Activated CD4-positive, alpha-beta T cell treated with anti-CD3 and anti-CD28 coated beads, Interleukin-2, amount 50 U/mL, for 24 hours (primary cell): ENCODE measurements at regions not wholly inside any gene's neighbourhood (a gene's known extent, or its start where the extent isn't known, plus 50 kb on each side); places are given as distances from the start of the nearest gene placed in this dataset.

Source experiments
- DNase-seq, 2 donors: peaks; one replicate each; pipeline ENCODE4 v3.0.0-alpha.2; 2020; ENCODE audit warnings: low read depth in 1 of 2, low spot score in 1 of 2

- no peak for DNase-seq
Observed at GRCh38 chr15:92224843-92225242, 168.8 kb upstream of the ST8SIA2 start.

DNA sequence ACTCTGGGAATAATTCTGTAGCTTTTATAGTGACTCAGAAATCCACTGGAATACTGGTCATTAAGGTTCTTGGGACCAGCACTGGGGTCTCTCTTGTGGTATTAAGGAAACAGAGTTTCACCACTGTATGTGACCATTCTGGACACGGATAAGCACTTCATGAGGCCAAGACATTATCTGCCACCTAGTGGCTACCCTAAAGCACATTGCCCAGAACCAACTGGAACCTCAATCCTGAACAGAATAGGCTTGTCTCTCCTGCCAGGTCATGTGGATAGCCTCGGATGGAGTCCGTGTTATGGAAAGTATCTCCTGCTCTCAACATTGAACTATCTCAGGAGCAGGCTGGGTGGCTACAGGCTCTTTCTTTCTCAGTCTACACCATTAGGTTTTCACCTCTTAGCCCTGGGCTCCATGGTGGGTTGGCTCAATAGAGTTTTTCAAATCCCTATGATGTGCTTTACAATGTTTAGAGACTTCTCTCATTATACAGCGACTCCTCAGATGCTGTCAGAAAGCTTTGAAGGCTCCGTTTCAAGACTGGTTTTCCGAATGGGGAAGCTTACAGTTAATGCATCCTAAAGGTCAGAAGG is 167.6 kb upstream of the ST8SIA2 start:
- DNase-seq: no peak

DNA sequence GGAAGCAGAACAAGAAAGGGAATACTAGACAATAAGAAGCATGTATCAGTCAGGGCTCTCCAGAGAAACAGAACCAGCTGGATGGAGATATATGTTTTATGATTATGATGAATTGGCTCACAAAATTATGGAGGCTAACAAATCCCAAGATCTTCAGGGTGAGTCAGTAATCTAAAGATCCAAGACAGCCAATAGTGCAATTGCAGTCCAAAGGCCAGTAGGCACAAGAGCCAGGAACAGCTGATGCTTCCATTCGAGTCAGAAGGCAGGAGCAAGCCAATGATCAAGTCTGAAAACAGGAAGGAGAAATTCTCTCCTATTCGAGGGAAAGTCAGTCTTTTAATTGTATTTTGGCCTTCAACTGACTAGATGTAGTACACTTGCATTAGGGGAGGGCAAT is 164.9 kb upstream of the ST8SIA2 start:
- DNase-seq: no peak

- DNase-seq: no peak
Observed at GRCh38 chr15:92231461-92231860, 162.2 kb upstream of the ST8SIA2 start.

DNA sequence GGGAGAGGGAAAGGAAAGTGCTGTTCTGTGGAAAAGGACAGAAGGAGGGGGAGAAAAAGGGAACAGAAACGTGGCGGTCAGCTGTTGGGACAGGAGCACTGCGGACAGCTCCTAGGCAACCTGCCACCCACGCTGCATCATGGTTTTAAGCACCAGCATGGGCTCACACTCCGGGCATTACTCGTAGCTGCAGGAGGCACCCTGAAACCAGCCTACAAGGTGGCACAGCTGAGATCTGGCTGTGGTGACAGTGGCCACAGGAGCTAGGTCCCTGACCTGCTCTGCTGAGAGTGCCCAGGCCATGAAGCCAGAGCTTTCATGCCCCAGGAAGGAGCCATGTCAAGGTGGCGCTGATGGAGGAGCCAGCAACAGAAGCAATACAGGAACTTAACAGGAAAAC is 161.4 kb upstream of the ST8SIA2 start:
- no peak for DNase-seq

DNA sequence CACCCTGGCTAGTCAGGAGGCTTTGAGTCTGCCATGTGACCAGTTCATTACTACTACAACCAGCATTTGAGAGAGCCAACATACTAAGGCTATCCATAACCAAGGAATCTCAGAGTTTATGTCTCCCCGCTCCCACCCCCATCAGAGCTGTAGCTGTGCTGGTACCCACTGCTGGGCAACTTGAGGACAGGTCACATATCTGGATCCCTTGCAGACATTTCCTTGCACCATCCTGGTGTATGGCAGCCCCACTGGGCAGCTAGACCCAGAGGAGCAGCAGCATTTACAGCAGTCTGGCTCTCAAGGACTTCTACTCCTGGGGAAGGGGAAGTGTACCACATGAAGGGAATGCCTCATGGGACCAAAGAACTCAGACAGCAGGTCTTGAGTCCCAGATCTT is 160.8 kb upstream of the ST8SIA2 start:
- DNase-seq: no peak

GRCh38 chr15:92243227-92243626 is 150.5 kb upstream of the ST8SIA2 start:
- DNase-seq: no peak

- no peak for DNase-seq
Observed at GRCh38 chr15:92244703-92245102, 149.0 kb upstream of the ST8SIA2 start.

DNA sequence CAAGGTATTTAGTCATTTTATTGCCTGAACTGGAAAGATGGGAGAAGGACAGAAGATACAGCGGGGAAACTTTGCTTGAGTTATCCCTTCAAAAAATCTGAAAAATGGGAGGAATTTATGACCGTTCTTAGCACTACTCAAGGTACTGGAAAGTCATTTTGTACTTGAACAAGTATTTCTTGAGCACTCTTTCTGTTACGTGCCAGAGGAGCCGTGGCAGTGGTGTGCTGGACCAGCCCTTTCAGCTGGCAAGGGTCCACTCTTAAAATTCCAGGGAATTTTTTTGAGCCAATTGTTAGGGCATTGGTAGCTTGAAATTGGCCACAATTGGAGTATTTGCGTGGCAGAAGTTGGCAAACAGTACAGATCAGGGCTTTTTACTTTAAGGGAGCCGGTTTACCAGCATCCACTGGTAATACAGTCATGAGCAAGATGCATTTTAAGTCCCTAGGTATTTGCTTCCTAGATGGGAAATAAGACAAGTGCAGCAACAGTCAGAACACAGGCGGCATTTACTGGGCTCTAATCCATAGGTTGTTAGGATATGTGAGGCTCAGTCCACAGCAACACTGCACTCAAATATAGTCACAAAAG is 145.9 kb upstream of the ST8SIA2 start:
- no peak for DNase-seq

DNA sequence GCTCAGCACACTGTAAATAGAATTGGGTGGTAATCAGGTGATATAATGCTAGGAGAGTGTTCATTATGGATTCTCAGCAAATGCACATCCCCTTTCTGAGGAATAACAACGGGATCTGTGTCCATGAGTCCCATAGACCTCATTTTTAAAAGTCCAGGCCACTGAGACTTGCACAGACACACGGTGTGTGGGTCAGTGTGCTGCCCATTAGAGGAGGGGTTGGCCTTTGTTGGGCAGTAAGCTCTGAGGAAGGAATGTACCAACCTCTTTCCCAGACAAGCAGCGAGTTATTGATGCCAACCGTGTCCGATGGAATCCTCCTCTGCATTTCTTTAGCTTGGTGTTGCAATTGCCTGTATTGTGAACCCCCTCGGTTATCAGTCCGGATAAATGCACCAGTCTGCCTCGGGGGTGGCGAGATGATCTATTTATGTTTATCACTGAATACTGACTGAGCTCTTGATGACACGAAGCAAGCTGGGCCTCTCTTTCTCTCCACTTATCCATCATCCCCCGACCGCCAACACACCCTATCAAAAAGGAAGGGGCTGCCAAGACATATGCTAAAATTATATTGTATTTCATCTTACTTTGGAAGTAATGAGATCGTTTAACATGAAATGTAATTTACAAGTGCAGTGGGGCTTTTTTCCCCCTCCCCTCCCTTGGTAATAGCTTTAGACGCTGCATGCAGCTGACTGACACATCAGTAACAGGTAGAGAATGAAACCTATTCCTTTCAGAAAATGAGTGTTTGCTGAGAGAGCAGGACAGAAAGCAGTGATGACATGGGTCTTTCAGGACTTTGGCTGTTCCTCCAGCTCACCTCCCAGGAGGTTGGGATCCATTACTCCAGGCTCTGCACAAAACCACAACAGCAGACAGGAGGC is 126.6 kb upstream of the ST8SIA2 start:
- no peak for DNase-seq

DNA sequence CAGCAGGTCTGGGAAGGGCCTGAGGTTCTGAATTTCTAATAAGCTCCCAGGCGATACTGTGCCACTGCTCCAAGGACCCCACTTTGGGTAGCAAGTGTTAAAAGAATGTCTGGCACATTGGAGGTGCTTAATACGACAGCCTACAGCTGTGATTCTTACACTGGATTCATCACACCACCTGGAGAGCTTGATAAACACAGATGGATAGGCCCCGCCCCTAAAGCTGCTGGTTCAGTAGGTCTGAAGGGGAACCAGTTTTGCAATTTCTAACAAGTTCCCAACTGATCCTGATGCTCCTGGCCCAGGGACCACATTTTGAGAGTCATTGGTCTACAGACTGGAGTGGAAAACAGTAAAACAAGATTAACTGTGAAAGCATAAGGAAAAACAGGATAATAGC is 124.8 kb upstream of the ST8SIA2 start:
- no peak for DNase-seq

DNA sequence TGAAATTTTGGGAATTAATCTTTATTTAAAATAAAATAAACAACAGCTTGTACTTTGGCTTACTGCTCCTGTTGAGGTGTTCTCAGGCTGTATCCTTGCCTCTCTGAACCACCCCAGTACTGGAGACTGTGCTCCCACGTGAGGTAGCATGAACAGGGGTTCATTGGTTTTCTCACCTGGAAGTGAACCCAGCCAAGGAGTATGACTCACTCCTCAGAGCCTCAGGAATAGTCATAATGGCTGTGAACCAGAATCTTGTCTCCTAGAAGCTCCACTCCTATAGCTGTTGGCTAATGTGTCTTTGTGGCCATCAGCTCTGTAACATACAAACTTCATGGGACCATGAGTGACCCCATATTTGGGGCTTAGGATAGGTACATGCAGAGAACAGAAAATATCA is 122.5 kb upstream of the ST8SIA2 start:
- no peak for DNase-seq

- DNase-seq: no peak
Observed at GRCh38 chr15:92272106-92272505, 121.6 kb upstream of the ST8SIA2 start.

- no peak for DNase-seq
Observed at GRCh38 chr15:92273286-92273685, 120.4 kb upstream of the ST8SIA2 start.

GRCh38 chr15:92273723-92274122 is 120.0 kb upstream of the ST8SIA2 start:
- no peak for DNase-seq

GRCh38 chr15:92277776-92278175 is 115.9 kb upstream of the ST8SIA2 start:
- peak in 1 of 2 donors; percentile 1 for DNase-seq

DNA sequence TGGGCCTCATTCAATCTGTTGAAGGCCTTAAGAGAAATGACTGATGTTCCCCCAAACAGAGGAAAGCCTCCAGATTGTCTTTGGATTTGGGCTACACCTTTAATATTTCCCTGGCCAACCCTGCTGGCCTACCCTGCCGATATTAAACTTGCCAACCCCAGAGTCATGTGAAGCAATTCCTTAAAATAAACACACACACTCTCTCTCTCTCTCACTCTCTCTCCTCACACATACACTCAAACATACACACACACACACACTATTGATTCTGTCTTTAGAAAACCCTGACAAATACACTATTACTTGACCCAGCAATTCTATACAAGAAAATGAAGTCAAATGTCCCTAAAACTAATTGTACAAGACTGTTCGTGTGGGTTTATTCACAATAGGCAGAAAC is 109.9 kb upstream of the ST8SIA2 start:
- DNase-seq: no peak

DNA sequence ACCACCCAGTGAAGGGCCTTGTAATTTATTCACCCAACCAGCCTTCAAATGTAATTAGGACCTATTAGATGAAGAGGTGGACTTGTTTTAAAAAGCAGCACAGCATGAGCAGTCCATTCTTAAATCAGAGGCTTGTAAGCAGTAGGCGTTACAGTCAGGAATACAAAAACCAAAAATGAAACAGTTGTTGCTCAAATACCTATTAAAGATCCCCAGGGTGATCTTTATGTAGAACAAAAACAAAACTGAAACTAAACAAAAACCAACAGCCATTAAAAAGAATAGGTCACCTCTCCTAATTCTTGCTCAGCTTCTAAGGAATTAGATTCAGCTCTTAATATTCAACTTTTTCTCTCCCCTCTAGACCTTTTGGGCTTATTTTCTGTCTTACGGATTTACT is 104.9 kb upstream of the ST8SIA2 start:
- no peak for DNase-seq

- DNase-seq: no peak
Observed at GRCh38 chr15:92289733-92290132, 103.9 kb upstream of the ST8SIA2 start.

DNA sequence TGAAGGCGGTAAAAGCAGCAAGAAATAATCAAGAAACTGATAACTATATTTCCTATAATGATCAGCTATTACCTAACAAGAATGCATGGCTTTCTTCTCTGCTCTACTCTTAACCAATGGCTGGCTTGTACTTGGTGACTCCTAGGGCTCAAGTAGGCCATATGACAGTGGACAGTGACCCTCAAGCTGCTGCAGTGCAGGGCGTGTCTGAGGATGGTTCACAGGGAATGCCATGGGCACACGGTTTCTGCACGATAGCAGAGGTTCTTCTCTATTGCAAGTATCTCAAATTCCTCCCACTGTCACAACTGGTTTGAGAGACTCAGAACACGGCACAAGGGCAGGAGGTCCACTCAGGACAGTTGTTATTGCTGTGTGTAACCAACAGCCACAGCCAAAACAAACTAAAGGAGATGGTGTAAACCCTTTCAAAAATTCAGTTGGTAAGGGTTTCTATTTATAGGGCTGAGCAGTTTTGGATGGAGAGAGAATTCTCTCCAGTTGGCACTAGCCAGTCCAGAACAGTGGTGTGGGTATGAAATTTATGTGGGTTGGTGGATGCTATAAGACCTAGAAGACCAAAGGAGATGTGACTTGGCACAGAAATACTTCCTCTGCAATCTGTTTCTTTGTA is 103.2 kb upstream of the ST8SIA2 start:
- no peak for DNase-seq

DNA sequence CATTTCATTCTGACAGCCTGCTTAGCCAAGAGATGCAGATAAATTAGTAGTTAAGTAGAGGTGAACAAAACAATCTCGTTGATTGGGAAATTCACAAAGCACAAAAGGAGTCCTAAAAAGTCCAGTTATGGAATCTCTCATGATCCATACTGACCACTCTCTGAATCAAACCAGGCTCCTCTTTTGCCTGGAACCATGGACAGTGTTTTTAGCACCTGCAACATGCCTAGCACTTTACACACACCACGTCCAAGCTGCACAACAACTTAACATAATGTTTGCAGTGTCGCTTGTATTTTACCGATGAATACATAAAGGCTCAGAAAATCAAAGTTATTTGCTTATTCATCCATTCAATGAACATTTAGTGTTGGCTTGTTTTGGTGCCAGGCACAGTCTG is 101.8 kb upstream of the ST8SIA2 start:
- DNase-seq: no peak

GRCh38 chr15:92294759-92295158 is 98.9 kb upstream of the ST8SIA2 start:
- no peak for DNase-seq
